Caco-2 (cell line): ENCODE measurements at regions not wholly inside any gene's neighbourhood (a gene's known extent, or its start where the extent isn't known, plus 50 kb on each side); places are given as distances from the start of the nearest gene placed in this dataset.

Experiments used
- BruUV-seq: library from RNA; stranded (reverse); fragments of 400-500 nt; replicated peaks from 2 replicates; lab custom pipeline; 2021; lab: Mats Ljungman, UMichigan
- CTCF ChIA-PET: fragments of 300-600 bp; sonication (Branson Sonifier 250); formaldehyde crosslinking; loops from one replicate; lab custom pipeline; 2022; ENCODE audit warnings: antibody characterized with exemption; lab: Charles Lee
- POLR2A ChIA-PET: fragments of 300-600 bp; sonication (Branson Sonifier 250); formaldehyde crosslinking; loops from one replicate; lab custom pipeline; 2022; ENCODE audit warnings: antibody characterized with exemption; lab: Charles Lee
- DNase-seq, 2 experiments: peaks; one replicate each; pipeline versions ENCODE4 v3.0.0 to v3.0.0-alpha.2; 2020 to 2022
- H3K27me3 ChIP-seq: replicated peaks from 2 replicates; pipeline ENCODE4 v1.6.0; 2011; ENCODE audit warnings: low read length; ENCODE audit not compliant: control insufficient read depth, insufficient read depth
- H3K36me3 ChIP-seq: 2 replicates; pipeline ENCODE4 v1.5.1; 2011; ENCODE audit warnings: low read length; ENCODE audit not compliant: control insufficient read depth, insufficient read depth
- H3K4me1 ChIP-seq: fragments of 250-450 bp; sonication (Bioruptor Pico); 2 replicates; pipeline ENCODE4 v1.5.1; 2020; ENCODE audit warnings: mild to moderate bottlenecking
- H3K4me3 ChIP-seq: 2 replicates; pipeline ENCODE4 v1.5.1; 2011; ENCODE audit warnings: low read depth, mild to moderate bottlenecking, control low read depth, low read length
- H3K9me3 ChIP-seq: fragments of 250-450 bp; sonication (Bioruptor Pico); 2 replicates; pipeline ENCODE4 v1.5.1; 2020; ENCODE audit warnings: mild to moderate bottlenecking, moderate library complexity
- H3K27ac Mint-ChIP-seq: one replicate; pipeline ENCODE4 v1.8.0; 2022; ENCODE audit warnings: mixed read lengths; ENCODE audit not compliant: unreplicated experiment
- H3K27me3 Mint-ChIP-seq: one replicate; pipeline ENCODE4 v1.8.0; 2022; ENCODE audit warnings: mixed read lengths; ENCODE audit not compliant: insufficient read depth, unreplicated experiment
- H3K36me3 Mint-ChIP-seq: one replicate; pipeline ENCODE4 v1.8.0; 2022; ENCODE audit warnings: mild to moderate bottlenecking, mixed read lengths; ENCODE audit not compliant: insufficient read depth, unreplicated experiment
- H3K4me1 Mint-ChIP-seq: one replicate; pipeline ENCODE4 v1.8.0; 2022; ENCODE audit warnings: low read depth, mixed read lengths; ENCODE audit not compliant: unreplicated experiment
- H3K4me3 Mint-ChIP-seq: one replicate; pipeline ENCODE4 v1.8.0; 2022; ENCODE audit warnings: mild to moderate bottlenecking, moderate library complexity, mixed read lengths; ENCODE audit not compliant: unreplicated experiment
- H3K9me3 Mint-ChIP-seq: one replicate; pipeline ENCODE4 v1.8.0; 2022; ENCODE audit warnings: mixed read lengths; ENCODE audit not compliant: unreplicated experiment
- intact Hi-C: fragments of 100-400 bp; cut with micrococcal nuclease; formaldehyde crosslinking; loops from one replicate; pipeline ENCODE4 v1.10.0; 2022; ENCODE audit not compliant: unreplicated experiment
- TF ChIP-seq, protein P1 (sequence below), 2 experiments: fragments of 200-600 bp in 1 of 2; IDR thresholded peaks; 1 replicate in 1 of 2; 2 replicates in 1 of 2; pipeline versions ENCODE4 v1.5.1 to v1.8.0; 2011 to 2022; ENCODE audit warnings: antibody characterized with exemption in 1 of 2, control low read depth in 1 of 2, inconsistent platforms in 1 of 2, low read depth in 1 of 2, low read length in 1 of 2, mild to moderate bottlenecking in 1 of 2, moderate library complexity in 1 of 2; ENCODE audit not compliant: insufficient read depth in 1 of 2, severe bottlenecking in 1 of 2, unreplicated experiment in 1 of 2

DNA sequence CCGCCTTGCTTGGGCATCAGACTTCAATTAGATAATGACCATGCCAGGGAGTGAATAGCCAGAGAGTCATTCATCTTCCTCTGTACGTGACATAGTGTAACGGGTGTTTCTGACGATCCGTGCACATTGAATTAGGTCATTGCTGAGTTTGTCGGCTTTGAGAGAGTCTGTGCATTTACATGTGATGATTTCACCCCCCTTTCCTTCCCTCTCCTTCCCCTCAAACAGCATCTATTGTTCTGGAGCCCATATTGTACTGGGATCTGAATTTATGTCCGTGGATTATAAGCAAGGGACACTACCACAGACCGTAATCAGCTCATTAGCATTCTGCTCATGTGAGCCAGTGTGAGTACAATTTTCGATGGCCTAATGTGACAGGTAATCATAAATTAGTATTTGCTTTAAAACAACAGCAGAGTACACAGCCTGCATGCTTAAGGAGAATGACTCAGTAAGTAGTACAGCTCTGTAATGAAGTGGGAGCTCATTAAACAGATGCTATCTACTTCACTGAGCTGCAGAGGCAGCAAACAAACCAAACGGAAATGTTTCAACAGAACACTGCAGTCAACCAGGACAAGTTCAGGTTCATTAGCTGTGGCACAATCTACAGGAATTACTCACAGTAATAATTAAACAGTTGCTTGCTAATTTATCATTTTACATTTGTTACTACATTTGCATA, 302.1 kb downstream of the CSNK1G3 start:
- Mint-ChIP-seq H3K9me3 (no peaks in the 10 kb centered on the region), H3K36me3 (no peaks in the 10 kb centered on the region), H3K4me3 (no peak overlapping the region), H3K27ac (no peak overlapping the region), H3K4me1 (peaks cover 25% of the 10 kb centered on the region), H3K27me3 (no peaks in the 10 kb centered on the region)
- POLR2A ChIA-PET = no interaction called here
- TF ChIP-seq, protein P1, sequence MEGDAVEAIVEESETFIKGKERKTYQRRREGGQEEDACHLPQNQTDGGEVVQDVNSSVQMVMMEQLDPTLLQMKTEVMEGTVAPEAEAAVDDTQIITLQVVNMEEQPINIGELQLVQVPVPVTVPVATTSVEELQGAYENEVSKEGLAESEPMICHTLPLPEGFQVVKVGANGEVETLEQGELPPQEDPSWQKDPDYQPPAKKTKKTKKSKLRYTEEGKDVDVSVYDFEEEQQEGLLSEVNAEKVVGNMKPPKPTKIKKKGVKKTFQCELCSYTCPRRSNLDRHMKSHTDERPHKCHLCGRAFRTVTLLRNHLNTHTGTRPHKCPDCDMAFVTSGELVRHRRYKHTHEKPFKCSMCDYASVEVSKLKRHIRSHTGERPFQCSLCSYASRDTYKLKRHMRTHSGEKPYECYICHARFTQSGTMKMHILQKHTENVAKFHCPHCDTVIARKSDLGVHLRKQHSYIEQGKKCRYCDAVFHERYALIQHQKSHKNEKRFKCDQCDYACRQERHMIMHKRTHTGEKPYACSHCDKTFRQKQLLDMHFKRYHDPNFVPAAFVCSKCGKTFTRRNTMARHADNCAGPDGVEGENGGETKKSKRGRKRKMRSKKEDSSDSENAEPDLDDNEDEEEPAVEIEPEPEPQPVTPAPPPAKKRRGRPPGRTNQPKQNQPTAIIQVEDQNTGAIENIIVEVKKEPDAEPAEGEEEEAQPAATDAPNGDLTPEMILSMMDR (IDR thresholded peaks at IDR 0.05; ENCODE audit: insufficient read depth in 1 of 2, low read depth in 1 of 2, low read length in 1 of 2, severe bottlenecking in 1 of 2, unreplicated experiment in 1 of 2) = no peak
- Histone ChIP-seq H3K4me1 (peaks cover 9% of the 10 kb centered on the region), H3K4me3 (no peak overlapping the region), H3K9me3 (no peaks in the 10 kb centered on the region), H3K27me3 (no peaks in the 10 kb centered on the region), H3K36me3 (no peaks in the 10 kb centered on the region)
- no TSS peak for BruUV-seq
- intact Hi-C loops = no loop called here
- DNase-seq = no peak
- CTCF ChIA-PET = no interaction called here

GRCh38 chr5:123813264-123813663, 301.3 kb downstream of the CSNK1G3 start:
- no peak for DNase-seq
- Mint-ChIP-seq H3K4me1 (peaks cover 25% of the 10 kb centered on the region), H3K27ac (no peak overlapping the region), H3K9me3 (no peaks in the 10 kb centered on the region), H3K27me3 (no peaks in the 10 kb centered on the region), H3K4me3 (no peak overlapping the region), H3K36me3 (no peaks in the 10 kb centered on the region)
- Histone ChIP-seq H3K27me3 (no peaks in the 10 kb centered on the region), H3K9me3 (no peaks in the 10 kb centered on the region), H3K4me1 (peaks cover 10% of the 10 kb centered on the region), H3K36me3 (no peaks in the 10 kb centered on the region), H3K4me3 (no peak overlapping the region)
- TF ChIP-seq, protein P1 (IDR thresholded peaks at IDR 0.05; ENCODE audit: insufficient read depth in 1 of 2, low read depth in 1 of 2, low read length in 1 of 2, severe bottlenecking in 1 of 2, unreplicated experiment in 1 of 2) = no peak
- BruUV-seq = no TSS peak
- intact Hi-C loops = no loop called here
- CTCF ChIA-PET = no interaction called here
- POLR2A ChIA-PET = no interaction called here

DNA sequence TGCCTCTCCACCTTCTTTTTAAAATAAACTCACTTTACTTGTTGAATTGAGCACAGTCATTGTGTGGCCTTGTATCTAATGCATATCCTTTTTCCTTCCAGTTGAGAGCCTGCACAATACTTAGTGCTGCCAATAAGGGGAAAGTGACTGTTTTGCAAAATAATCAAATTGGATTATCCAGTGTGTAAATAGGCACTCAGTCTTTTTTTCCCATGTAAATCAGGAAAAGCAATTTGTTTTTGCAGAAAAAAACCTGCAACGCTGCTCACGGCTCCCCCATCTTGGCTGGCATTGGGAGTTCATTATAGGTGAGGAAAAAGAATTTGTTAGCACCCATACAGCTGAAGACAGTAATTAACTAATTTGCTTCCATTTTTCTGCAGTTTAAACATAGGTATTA, 299.9 kb downstream of the CSNK1G3 start:
- H3K4me1 ChIP-seq = peaks cover 24% of the 10 kb centered on the region
- H3K4me1 Mint-ChIP-seq = peaks cover 30% of the 10 kb centered on the region
- H3K27me3 ChIP-seq = no peaks in the 10 kb centered on the region
- no peaks in the 10 kb centered on the region for H3K27me3 Mint-ChIP-seq
- ChIA-PET CTCF (no interaction called here), POLR2A (no interaction called here)
- TF ChIP-seq, protein P1 (IDR thresholded peaks at IDR 0.05; ENCODE audit: insufficient read depth in 1 of 2, low read depth in 1 of 2, low read length in 1 of 2, severe bottlenecking in 1 of 2, unreplicated experiment in 1 of 2) = no peak
- H3K4me3 Mint-ChIP-seq = no peak overlapping the region
- intact Hi-C loops = no loop called here
- H3K9me3 ChIP-seq = no peaks in the 10 kb centered on the region
- BruUV-seq = no TSS peak
- no peaks in the 10 kb centered on the region for H3K9me3 Mint-ChIP-seq
- no peaks in the 10 kb centered on the region for H3K36me3 ChIP-seq
- no peaks in the 10 kb centered on the region for H3K36me3 Mint-ChIP-seq
- no peak for DNase-seq
- peak overlapping the region; percentile 73 for H3K27ac Mint-ChIP-seq
- H3K4me3 ChIP-seq = no peak overlapping the region
